Karpas-422 (cell line): ENCODE measurements at regions not wholly inside any gene's neighbourhood (a gene's known extent, or its start where the extent isn't known, plus 50 kb on each side); places are given as distances from the start of the nearest gene placed in this dataset.
"Not testable (repeated sequence)": the region's sequence is repeated elsewhere in the genome, so short reads cannot be mapped to it uniquely, and the experiment has no call there.

Experiments used
- DNase-seq: peaks from one replicate; pipeline ENCODE4 v3.0.0-alpha.2; 2015
- H2AFZ ChIP-seq: fragments of 200-600 bp; sonication (generic); 2 replicates; pipeline ENCODE4 v1.6.1; 2014; ENCODE audit warnings: antibody characterized with exemption, low read length, mixed read lengths
- H3K27ac ChIP-seq: fragments of 200-600 bp; sonication (generic); 2 replicates; pipeline ENCODE4 v1.5.1; 2014; ENCODE audit warnings: mild to moderate bottlenecking, low read length, moderate library complexity
- H3K27me3 ChIP-seq: fragments of 200-600 bp; sonication (generic); 2 replicates; pipeline ENCODE4 v1.6.1; 2014; ENCODE audit warnings: low read length, mixed read lengths
- H3K36me3 ChIP-seq: fragments of 200-600 bp; sonication (generic); 2 replicates; pipeline ENCODE4 v1.6.1; 2014; ENCODE audit warnings: low read length, mixed read lengths; ENCODE audit not compliant: insufficient read depth
- H3K4me1 ChIP-seq: fragments of 200-600 bp; sonication (generic); 2 replicates; pipeline ENCODE4 v1.6.1; 2014; ENCODE audit warnings: mild to moderate bottlenecking, low read length, mixed read lengths
- H3K4me2 ChIP-seq: fragments of 200-600 bp; sonication (generic); 2 replicates; pipeline ENCODE4 v1.6.1; 2014; ENCODE audit warnings: low read length, low read depth, mild to moderate bottlenecking; ENCODE audit not compliant: poor library complexity, severe bottlenecking
- H3K4me3 ChIP-seq: fragments of 200-600 bp; sonication (generic); 2 replicates; pipeline ENCODE4 v1.5.1; 2014; ENCODE audit warnings: mild to moderate bottlenecking, antibody characterized with exemption, low read length, mixed read lengths
- H3K79me2 ChIP-seq: fragments of 200-600 bp; sonication (generic); 2 replicates; pipeline ENCODE4 v1.6.1; 2014; ENCODE audit warnings: mild to moderate bottlenecking, low read length, mixed read lengths
- H3K9ac ChIP-seq: fragments of 200-600 bp; sonication (generic); 2 replicates; pipeline ENCODE4 v1.6.0; 2014; ENCODE audit warnings: low read length
- H3K9me2 ChIP-seq: fragments of 200-600 bp; sonication (generic), shearing (Covaris generic); replicated peaks from 2 replicates; pipeline ENCODE4 v1.6.0; 2014; ENCODE audit warnings: mild to moderate bottlenecking, low read length, moderate library complexity; ENCODE audit not compliant: insufficient read depth
- H3K9me3 ChIP-seq: fragments of 300-700, 200-600 bp; sonication (generic); 2 replicates; pipeline ENCODE4 v1.6.1; 2014; ENCODE audit warnings: low read length, mixed read lengths
- H4K20me1 ChIP-seq: fragments of 200-600 bp; sonication (generic); 2 replicates; pipeline ENCODE4 v1.6.1; 2014; ENCODE audit warnings: mild to moderate bottlenecking, antibody characterized with exemption, low read length, low read depth; ENCODE audit not compliant: insufficient read depth

DNA sequence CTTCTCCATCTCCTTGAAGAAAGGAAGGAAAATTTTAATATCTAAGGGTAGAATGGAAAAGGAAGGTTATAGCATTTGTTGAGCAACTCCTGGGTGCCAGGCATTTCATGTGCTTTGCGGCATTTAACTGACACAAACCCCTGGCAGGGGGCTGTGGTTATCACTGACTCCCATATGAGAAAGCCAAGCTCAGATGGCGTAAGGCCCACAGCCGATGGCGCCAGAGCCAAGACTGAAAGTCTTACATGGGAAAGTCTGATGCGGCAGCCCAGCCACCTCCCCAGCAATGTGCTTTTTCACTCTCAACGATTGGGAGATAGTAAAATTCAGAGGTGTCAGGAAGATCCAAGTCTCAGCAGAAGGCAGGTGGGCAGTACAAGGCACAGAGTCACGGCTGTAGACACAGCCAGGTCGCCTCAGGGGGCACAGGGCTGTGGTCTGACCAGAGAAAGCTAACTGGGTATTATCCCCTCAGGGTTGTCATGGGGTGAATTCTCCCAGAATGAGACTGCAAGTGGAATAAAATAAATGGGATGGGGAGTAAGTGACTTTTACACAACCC is 324.2 kb upstream of the NCKAP5 start:
- Histone ChIP-seq H2AFZ (no peak overlapping the region), H3K27ac (no peak overlapping the region), H3K4me3 (no peak overlapping the region), H3K27me3 (no peaks in the 10 kb centered on the region), H3K9me2 (no peaks in the 10 kb centered on the region), H3K79me2 (no peaks in the 10 kb centered on the region), H4K20me1 (no peaks in the 10 kb centered on the region), H3K9me3 (no peaks in the 10 kb centered on the region), H3K4me2 (no peak overlapping the region), H3K9ac (no peak overlapping the region), H3K4me1 (no peaks in the 10 kb centered on the region), H3K36me3 (no peaks in the 10 kb centered on the region)
- DNase-seq: no peak

GRCh38 chr2:133894429-133894828 is 326.2 kb upstream of the NCKAP5 start:
- Histone ChIP-seq H2AFZ (no peak overlapping the region), H3K27ac (no peak overlapping the region), H3K79me2 (no peaks in the 10 kb centered on the region), H4K20me1 (no peaks in the 10 kb centered on the region), H3K9ac (no peak overlapping the region), H3K4me3 (no peak overlapping the region), H3K36me3 (no peaks in the 10 kb centered on the region), H3K9me3 (no peaks in the 10 kb centered on the region), H3K4me1 (no peaks in the 10 kb centered on the region), H3K27me3 (no peaks in the 10 kb centered on the region), H3K9me2 (no peaks in the 10 kb centered on the region), H3K4me2 (no peak overlapping the region)
- no peak for DNase-seq

DNA sequence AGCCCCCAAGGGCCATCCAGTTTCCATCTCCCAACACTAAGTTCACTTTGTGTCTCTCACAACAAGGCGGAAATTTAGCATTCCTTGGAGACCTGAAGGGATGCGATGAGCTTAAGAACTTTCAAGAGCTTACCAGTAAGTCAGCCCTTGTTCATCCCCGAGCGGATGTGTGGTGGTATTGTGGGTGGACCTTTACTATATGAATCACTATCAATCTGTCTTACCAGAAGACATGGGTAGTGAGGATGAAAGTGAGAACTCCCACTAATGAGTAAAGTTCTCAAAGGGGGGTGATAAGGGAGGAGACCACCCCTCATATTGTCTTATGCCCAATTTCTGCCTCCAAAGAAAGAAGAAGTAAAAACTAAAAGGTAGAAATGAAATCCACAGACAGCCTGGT is 329.6 kb upstream of the NCKAP5 start:
- H4K20me1 ChIP-seq, H3K4me3 ChIP-seq, H3K27ac ChIP-seq, H3K9me2 ChIP-seq, H3K9ac ChIP-seq, H3K79me2 ChIP-seq, H3K36me3 ChIP-seq, H3K4me2 ChIP-seq, H3K9me3 ChIP-seq, H3K27me3 ChIP-seq, H2AFZ ChIP-seq, DNase-seq, H3K4me1 ChIP-seq: not testable (repeated sequence)

GRCh38 chr2:133900909-133901308 is 332.6 kb upstream of the NCKAP5 start:
- Histone ChIP-seq H3K27ac (no peak overlapping the region), H2AFZ (no peak overlapping the region), H3K4me2 (no peak overlapping the region), H3K9me3 (no peaks in the 10 kb centered on the region), H3K27me3 (no peaks in the 10 kb centered on the region), H3K4me3 (no peak overlapping the region), H3K4me1 (no peaks in the 10 kb centered on the region), H3K79me2 (no peaks in the 10 kb centered on the region), H3K9me2 (no peaks in the 10 kb centered on the region), H4K20me1 (no peaks in the 10 kb centered on the region), H3K9ac (no peak overlapping the region), H3K36me3 (no peaks in the 10 kb centered on the region)
- DNase-seq: no peak

DNA sequence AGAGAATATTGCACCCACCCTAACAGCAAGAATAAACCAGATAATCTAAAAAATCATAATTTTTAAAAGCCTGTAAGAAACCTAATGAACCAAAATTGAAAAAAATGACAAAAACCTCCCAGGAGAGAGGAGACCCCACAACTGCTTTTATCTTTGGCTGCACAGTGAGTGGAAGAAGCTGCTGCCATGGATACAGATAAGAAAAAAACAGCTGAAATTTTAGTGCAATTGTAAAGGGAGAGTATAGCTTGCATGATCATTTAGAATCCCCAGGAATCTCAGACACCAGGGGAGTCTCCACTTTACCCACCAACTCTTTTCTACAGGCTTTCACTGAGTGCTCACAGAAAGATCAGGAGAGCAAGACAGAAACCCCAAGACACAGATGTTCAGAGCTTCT is 338.1 kb upstream of the NCKAP5 start:
- H3K79me2 ChIP-seq: no peaks in the 10 kb centered on the region
- no peaks in the 10 kb centered on the region for H3K9me3 ChIP-seq
- H3K9me2 ChIP-seq: no peaks in the 10 kb centered on the region
- no peak overlapping the region for H3K27ac ChIP-seq
- H3K4me2 ChIP-seq: no peak overlapping the region
- no peak overlapping the region for H3K4me3 ChIP-seq
- no peaks in the 10 kb centered on the region for H3K36me3 ChIP-seq
- H3K27me3 ChIP-seq: no peaks in the 10 kb centered on the region
- H3K4me1 ChIP-seq: no peaks in the 10 kb centered on the region
- DNase-seq: no peak
- no peak overlapping the region for H2AFZ ChIP-seq
- no peak overlapping the region for H3K9ac ChIP-seq
- no peaks in the 10 kb centered on the region for H4K20me1 ChIP-seq

DNA sequence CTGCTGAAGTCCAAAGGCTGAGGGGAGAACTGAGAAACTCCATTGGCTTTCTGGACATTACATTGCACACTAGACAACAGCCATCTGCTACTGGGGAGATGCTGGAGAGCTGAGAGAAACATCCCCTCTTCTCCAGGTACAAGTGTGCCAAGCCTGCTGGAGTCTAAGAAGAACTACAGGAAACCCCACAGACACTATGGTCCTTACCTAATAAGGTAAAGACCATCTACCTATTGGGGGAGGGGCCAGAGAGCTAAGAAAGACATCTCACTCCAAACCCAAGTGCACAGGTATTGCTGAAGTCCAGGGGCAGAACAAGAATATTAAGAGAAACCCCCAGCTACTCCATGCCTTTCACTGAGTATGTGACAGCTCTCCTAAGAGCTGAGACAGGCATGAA is 338.7 kb upstream of the NCKAP5 start:
- Histone ChIP-seq H3K4me1 (no peaks in the 10 kb centered on the region), H3K9me3 (no peaks in the 10 kb centered on the region), H3K27ac (no peak overlapping the region), H3K9ac (no peak overlapping the region), H4K20me1 (no peaks in the 10 kb centered on the region), H3K4me2 (no peak overlapping the region), H3K4me3 (no peak overlapping the region), H3K27me3 (no peaks in the 10 kb centered on the region), H3K9me2 (no peaks in the 10 kb centered on the region), H2AFZ (no peak overlapping the region), H3K36me3 (no peaks in the 10 kb centered on the region), H3K79me2 (no peaks in the 10 kb centered on the region)
- DNase-seq: no peak

DNA sequence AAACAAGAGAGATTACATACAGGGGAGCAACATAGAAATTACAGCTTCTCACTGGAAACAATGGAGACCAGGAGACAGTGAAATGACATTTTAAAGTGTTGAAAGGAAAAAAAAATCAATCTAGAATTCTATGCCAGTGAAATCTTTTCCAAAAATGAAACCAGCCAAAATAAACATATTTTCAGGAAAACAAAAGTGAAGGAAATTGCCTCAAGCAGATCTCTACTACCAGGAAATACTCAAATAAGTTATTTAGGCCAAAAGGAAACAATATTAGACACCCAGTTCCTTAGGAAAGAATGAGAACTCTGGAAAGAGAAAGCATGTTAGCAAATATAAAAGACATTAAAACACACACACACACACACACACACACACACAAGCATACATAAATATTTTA is 339.9 kb upstream of the NCKAP5 start:
- no peak overlapping the region for H3K4me3 ChIP-seq

DNA sequence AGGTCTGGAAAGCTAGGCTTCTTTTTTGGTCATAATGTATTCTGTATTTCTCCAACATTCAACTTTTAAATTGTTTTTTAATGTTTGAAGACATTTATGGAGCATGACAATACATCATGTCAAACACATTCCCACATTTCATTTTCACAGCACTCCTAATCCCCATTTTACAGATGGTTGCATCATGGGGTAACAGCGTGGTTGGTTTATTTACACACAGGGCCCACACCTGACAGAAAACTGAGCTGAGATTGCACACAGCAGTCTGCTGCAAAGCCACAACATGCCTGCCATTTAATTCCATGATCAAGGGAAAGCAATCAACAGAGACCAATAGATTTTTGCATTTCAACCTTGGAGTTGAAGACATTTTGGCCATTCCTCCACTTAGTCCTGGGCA is 335.7 kb upstream of the MGAT5 start:
- Histone ChIP-seq H3K79me2 (no peaks in the 10 kb centered on the region), H3K27me3 (no peaks in the 10 kb centered on the region), H3K9me2 (no peaks in the 10 kb centered on the region), H3K9ac (no peak overlapping the region), H3K4me1 (no peaks in the 10 kb centered on the region), H4K20me1 (no peaks in the 10 kb centered on the region), H3K4me2 (no peak overlapping the region), H3K27ac (no peak overlapping the region), H3K9me3 (no peaks in the 10 kb centered on the region), H2AFZ (no peak overlapping the region), H3K4me3 (no peak overlapping the region), H3K36me3 (no peaks in the 10 kb centered on the region)
- no peak for DNase-seq

More for the DNA sequence above, 339.9 kb upstream of the NCKAP5 start:
- Histone ChIP-seq H3K9ac (no peak overlapping the region), H3K4me1 (no peaks in the 10 kb centered on the region), H3K79me2 (no peaks in the 10 kb centered on the region), H2AFZ (no peak overlapping the region), H4K20me1 (no peaks in the 10 kb centered on the region), H3K4me2 (no peak overlapping the region), H3K27ac (no peak overlapping the region), H3K27me3 (no peaks in the 10 kb centered on the region), H3K9me2 (no peaks in the 10 kb centered on the region), H3K9me3 (no peaks in the 10 kb centered on the region), H3K36me3 (no peaks in the 10 kb centered on the region)
- no peak for DNase-seq

DNA sequence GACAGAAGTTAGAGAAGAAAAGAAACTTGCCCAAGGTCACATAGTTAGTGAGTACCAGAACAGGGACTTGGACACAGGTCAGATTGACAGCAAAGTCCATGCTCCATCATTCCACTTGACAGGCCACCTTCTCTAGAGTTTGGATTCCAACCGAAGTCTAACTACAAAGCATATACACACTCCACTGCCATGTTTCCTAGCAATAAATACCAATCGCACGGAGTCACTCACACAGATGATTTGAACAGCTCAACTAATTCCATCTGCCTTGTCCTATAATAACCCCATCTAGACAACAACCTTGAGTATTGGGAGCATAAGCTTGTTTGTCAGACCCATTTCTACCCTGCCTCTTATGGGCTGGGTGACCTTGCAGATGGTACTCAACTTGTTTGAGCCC is 334.6 kb upstream of the MGAT5 start:
- Histone ChIP-seq H3K9me3 (no peaks in the 10 kb centered on the region), H3K9ac (no peak overlapping the region), H3K9me2 (no peaks in the 10 kb centered on the region), H3K4me3 (no peak overlapping the region), H4K20me1 (no peaks in the 10 kb centered on the region), H3K27me3 (no peaks in the 10 kb centered on the region), H3K27ac (no peak overlapping the region), H3K36me3 (no peaks in the 10 kb centered on the region), H3K4me1 (no peaks in the 10 kb centered on the region), H2AFZ (no peak overlapping the region), H3K79me2 (no peaks in the 10 kb centered on the region), H3K4me2 (no peak overlapping the region)
- no peak for DNase-seq
